ENCODE measurements at regions not wholly inside any gene's neighbourhood (a gene's known extent, or its start where the extent isn't known, plus 50 kb on each side); places are given as distances from the start of the nearest gene placed in this dataset.

DNA sequence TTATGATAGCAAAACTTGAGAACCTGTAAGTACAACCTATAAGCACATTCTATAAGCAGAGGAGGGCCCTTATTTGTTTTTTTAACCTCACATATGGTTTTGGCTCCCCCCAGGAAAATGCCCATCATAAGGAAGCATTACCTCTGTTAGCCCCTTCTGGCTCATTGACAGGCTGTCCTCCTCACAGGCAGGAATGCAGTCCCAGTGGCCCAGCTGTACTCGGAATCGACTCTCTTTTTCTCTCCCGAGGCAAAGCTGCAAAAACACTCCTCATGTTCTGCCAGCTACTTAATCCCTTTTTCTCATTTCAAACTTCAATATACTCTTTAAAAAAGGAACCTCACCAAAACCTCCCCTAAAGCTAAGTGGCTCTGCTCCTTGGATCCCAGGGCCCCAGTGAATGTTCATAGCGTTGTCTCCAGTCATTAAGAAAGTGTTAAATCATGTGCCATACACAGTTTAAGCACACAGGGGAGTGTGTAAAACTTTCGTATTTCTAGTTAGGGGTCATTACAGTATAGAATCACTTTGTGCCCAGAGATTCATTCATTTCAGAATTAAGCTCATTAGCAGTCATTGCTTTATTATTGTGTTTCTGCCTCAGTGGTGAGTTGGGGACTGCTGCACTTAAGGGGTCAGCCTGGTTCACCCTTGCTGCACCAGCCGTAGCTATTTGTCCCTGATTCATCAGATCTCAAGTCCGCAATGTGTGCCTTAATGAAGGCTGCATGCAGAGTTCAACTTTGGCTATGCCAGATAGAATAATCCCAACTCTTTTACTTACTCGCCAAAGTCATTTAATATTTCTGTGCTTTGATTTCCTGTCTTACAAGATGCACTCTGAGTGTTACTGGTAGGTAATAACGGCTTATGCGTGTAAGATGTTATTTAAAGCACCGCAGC, 57.6 kb downstream of the JRKL start:
- Histone ChIP-seq H3K9me3 (no peaks in the 10 kb centered on the region), H3K27ac (no peak overlapping the region), H3K36me3 (no peaks in the 10 kb centered on the region), H3K27me3 (replicated peaks in 1 of 7) (peaks cover 0 to 8% (median 0%) of the 10 kb centered on the region in 7 donors), H3K4me1 (no peaks in the 10 kb centered on the region), H3K4me3 (no peak overlapping the region)
- no peak for DNase-seq
- 79 to 89% (median 88%) methylated on average over 11 of the region's 11 CpGs for WGBS, 5 donors
- TF ChIP-seq, protein P1, sequence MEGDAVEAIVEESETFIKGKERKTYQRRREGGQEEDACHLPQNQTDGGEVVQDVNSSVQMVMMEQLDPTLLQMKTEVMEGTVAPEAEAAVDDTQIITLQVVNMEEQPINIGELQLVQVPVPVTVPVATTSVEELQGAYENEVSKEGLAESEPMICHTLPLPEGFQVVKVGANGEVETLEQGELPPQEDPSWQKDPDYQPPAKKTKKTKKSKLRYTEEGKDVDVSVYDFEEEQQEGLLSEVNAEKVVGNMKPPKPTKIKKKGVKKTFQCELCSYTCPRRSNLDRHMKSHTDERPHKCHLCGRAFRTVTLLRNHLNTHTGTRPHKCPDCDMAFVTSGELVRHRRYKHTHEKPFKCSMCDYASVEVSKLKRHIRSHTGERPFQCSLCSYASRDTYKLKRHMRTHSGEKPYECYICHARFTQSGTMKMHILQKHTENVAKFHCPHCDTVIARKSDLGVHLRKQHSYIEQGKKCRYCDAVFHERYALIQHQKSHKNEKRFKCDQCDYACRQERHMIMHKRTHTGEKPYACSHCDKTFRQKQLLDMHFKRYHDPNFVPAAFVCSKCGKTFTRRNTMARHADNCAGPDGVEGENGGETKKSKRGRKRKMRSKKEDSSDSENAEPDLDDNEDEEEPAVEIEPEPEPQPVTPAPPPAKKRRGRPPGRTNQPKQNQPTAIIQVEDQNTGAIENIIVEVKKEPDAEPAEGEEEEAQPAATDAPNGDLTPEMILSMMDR (IDR thresholded peaks at IDR 0.05 in 8 of 11, conservative IDR thresholded peaks at IDR 0.05 in 3 of 11): no peak
- TF ChIP-seq POLR2A (IDR thresholded peaks at IDR 0.05) (no peak), POLR2AphosphoS5 (IDR thresholded peaks at IDR 0.05) (no peak)
- intact Hi-C loops (cut with DNase I; ENCODE audit: low total_unique reads): no loop called here

DNA sequence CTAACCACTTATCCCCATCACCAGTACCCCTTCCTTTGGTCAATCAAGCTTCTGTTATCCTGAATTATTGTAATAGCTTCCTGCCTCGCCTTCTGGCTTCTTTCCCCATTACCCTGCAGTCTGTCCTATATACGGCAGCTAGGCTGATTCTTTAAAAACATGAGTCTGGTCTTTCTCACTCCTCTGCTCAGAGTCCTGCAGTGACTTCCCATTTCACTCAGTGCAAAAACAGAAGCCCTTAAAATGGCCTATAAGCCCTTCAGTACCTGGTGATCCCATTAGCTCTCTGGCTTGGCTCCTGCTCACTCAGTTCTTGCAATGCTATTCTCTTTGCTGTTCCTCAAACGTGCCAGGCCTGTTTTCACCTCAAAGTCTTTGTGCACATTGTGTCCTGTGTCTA, 58.4 kb downstream of the JRKL start:
- Histone ChIP-seq H3K27me3 (replicated peaks in 1 of 7) (peaks cover 0 to 8% (median 0%) of the 10 kb centered on the region in 7 donors), H3K4me3 (no peak overlapping the region), H3K4me1 (no peaks in the 10 kb centered on the region), H3K36me3 (no peaks in the 10 kb centered on the region), H3K9me3 (no peaks in the 10 kb centered on the region), H3K27ac (no peak overlapping the region)
- no peak for DNase-seq
- WGBS, 5 donors: 61 to 69% (median 66%) methylated on average over 3 of the region's 3 CpGs
- intact Hi-C loops (cut with DNase I; ENCODE audit: low total_unique reads): no loop called here
- no peak for TF ChIP-seq POLR2A (IDR thresholded peaks at IDR 0.05)
- TF ChIP-seq, protein P1 (IDR thresholded peaks at IDR 0.05 in 8 of 11, conservative IDR thresholded peaks at IDR 0.05 in 3 of 11): no peak
- TF ChIP-seq POLR2AphosphoS5 (IDR thresholded peaks at IDR 0.05): no peak

DNA sequence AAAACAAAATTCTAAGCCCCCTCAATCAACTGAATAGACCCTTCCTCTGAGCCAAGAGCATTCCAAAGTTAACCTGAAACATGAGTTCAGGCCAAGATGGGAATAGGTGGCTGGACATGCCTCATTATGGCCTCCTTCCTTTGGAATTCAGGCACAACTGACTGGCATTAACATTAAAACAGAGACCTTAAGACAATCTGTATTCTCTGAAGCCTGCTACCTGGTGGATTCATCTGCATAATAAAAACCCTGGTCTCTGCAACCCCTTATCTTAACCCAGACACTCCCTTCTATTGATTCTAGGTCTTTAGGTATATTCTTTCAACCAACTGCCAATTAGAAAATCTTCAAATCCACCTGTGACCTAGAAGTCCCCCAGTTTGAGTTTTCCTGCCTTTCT, 66.3 kb downstream of the JRKL start:
- Histone ChIP-seq H3K4me3 (no peak overlapping the region), H3K27me3 (replicated peaks in 1 of 7) (no peaks in the 10 kb centered on the region), H3K9me3 (peaks cover 0 to 8% (median 0%) of the 10 kb centered on the region in 8 donors), H3K4me1 (no peaks in the 10 kb centered on the region), H3K36me3 (no peaks in the 10 kb centered on the region), H3K27ac (no peak overlapping the region)
- TF ChIP-seq POLR2A (IDR thresholded peaks at IDR 0.05) (no peak), POLR2AphosphoS5 (IDR thresholded peaks at IDR 0.05) (no peak)
- TF ChIP-seq, protein P1 (IDR thresholded peaks at IDR 0.05 in 8 of 11, conservative IDR thresholded peaks at IDR 0.05 in 3 of 11): no peak
- DNase-seq: no peak
- intact Hi-C loops (cut with DNase I; ENCODE audit: low total_unique reads): no loop called here

DNA sequence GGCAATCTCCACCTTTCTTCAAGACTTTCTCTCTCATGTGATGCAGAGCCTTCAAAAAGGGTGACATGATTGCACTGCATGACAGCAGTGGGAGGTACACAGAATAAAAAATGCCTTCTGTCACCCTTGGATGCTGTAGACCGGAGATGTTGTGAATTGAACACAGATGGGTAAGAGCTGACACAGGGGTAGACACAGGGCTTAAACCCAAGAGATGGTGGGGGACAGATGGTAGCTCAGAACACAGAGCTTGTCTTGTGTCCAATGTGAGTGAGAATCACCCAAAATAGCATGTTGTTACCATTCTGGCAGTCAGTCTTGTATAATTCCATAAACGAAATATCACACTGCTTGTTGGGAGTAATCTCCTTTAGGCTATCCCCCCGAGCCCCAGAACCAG, 69.9 kb downstream of the JRKL start:
- TF ChIP-seq POLR2A (IDR thresholded peaks at IDR 0.05) (no peak), POLR2AphosphoS5 (IDR thresholded peaks at IDR 0.05) (no peak)
- TF ChIP-seq, protein P1 (IDR thresholded peaks at IDR 0.05 in 8 of 11, conservative IDR thresholded peaks at IDR 0.05 in 3 of 11): no peak
- Histone ChIP-seq H3K27me3 (replicated peaks in 1 of 7) (peaks cover 0 to 3% (median 0%) of the 10 kb centered on the region in 7 donors), H3K9me3 (peaks cover 0 to 7% (median 0%) of the 10 kb centered on the region in 8 donors), H3K36me3 (no peaks in the 10 kb centered on the region), H3K4me3 (no peak overlapping the region), H3K4me1 (peaks cover 0 to 9% (median 8%) of the 10 kb centered on the region in 6 donors), H3K27ac (no peak overlapping the region)
- no peak for DNase-seq
- 66 to 76% (median 69%) methylated on average over 3 of the region's 3 CpGs for WGBS, 5 donors
- intact Hi-C loops (cut with DNase I; ENCODE audit: low total_unique reads): loop anchor here (10.0 kb wide), 1 partner anchor 685 kb away; no protein-coding TSS in a partner anchor
